ENCODE measurements at regions not wholly inside any gene's neighbourhood (a gene's known extent, or its start where the extent isn't known, plus 50 kb on each side); places are given as distances from the start of the nearest gene placed in this dataset.
"Not testable (repeated sequence)": the region's sequence is repeated elsewhere in the genome, so short reads cannot be mapped to it uniquely, and the experiment has no call there.

DNA sequence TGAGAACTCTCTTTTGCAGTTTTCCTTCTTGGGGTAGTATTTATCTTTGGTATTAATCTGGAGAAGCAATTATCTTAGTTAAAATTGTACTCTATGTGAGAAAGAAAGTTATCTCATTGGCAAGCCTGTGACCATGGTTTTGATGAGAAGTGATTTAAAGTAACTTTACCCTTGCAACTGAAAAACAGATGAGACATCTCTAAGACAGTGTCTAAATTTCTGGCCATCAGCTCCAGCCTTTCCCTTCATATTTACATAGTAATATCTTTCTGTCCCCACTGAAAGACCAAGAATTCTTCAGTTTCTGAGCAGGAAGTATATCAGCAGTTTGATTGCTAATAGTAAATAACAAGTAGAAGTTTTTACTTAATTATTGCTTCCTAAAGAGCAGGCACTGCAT is 386.1 kb upstream of the SYNCRIP start:
- Histone ChIP-seq H3K9me3 (ENCODE audit: insufficient read depth, low read length, severe bottlenecking) (no peaks in the 10 kb centered on the region), H4K20me1 (ENCODE audit: insufficient read depth, low read length) (no peaks in the 10 kb centered on the region), H2AFZ (ENCODE audit: low read depth, low read length) (no peak overlapping the region), H3K36me3 (ENCODE audit: insufficient read depth, low read length) (no peaks in the 10 kb centered on the region), H3K27ac (ENCODE audit: low read length) (no peak overlapping the region), H3K79me2 (ENCODE audit: insufficient read depth, low read length) (no peaks in the 10 kb centered on the region), H3K9ac (ENCODE audit: low read depth, low read length) (no peak overlapping the region), H3K4me1 (ENCODE audit: insufficient read depth, low read length) (no peaks in the 10 kb centered on the region), H3K4me2 (ENCODE audit: insufficient read depth, low read length) (no peak overlapping the region), H3K4me3 (ENCODE audit: low read depth in 1 of 2, low read length in 2 of 2) (no peak overlapping the region), H3K27me3 (ENCODE audit: insufficient read depth, low read length, poor library complexity) (no peaks in the 10 kb centered on the region)
- TF ChIP-seq, protein P1, sequence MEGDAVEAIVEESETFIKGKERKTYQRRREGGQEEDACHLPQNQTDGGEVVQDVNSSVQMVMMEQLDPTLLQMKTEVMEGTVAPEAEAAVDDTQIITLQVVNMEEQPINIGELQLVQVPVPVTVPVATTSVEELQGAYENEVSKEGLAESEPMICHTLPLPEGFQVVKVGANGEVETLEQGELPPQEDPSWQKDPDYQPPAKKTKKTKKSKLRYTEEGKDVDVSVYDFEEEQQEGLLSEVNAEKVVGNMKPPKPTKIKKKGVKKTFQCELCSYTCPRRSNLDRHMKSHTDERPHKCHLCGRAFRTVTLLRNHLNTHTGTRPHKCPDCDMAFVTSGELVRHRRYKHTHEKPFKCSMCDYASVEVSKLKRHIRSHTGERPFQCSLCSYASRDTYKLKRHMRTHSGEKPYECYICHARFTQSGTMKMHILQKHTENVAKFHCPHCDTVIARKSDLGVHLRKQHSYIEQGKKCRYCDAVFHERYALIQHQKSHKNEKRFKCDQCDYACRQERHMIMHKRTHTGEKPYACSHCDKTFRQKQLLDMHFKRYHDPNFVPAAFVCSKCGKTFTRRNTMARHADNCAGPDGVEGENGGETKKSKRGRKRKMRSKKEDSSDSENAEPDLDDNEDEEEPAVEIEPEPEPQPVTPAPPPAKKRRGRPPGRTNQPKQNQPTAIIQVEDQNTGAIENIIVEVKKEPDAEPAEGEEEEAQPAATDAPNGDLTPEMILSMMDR (IDR thresholded peaks at IDR 0.05; ENCODE audit: borderline replicate concordance, extremely low read depth, low read length, poor library complexity, severe bottlenecking) = no peak
- ATAC-seq (ENCODE audit: insufficient read depth, low read depth) (no peak), DNase-seq (no peak)

DNA sequence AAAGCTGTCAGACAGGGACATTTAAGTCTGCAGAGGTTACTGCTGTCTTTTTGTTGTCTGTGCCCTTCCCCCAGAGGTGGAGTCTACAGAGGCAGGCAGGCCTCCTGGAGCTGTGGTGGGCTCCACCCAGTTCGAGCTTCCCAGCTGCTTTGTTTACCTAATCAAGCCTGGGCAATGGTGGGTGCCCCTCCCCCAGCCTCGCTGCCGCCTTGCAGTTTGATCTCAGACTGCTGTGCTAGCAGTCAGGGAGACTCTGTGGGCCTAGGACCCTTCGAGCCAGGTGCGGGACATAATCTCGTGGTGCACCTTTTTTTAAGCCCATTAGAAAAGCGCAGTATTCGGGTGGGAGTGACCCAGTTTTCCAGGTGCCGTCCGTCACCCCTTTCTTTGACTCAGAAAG is 384.2 kb upstream of the SYNCRIP start:
- H4K20me1 ChIP-seq (ENCODE audit: insufficient read depth, low read length); H3K4me1 ChIP-seq (ENCODE audit: insufficient read depth, low read length); H3K9me3 ChIP-seq (ENCODE audit: insufficient read depth, low read length, severe bottlenecking); DNase-seq; ATAC-seq (ENCODE audit: insufficient read depth, low read depth); H3K4me2 ChIP-seq (ENCODE audit: insufficient read depth, low read length); H3K9ac ChIP-seq (ENCODE audit: low read depth, low read length); H3K79me2 ChIP-seq (ENCODE audit: insufficient read depth, low read length); H3K27me3 ChIP-seq (ENCODE audit: insufficient read depth, low read length, poor library complexity); H2AFZ ChIP-seq (ENCODE audit: low read depth, low read length); H3K36me3 ChIP-seq (ENCODE audit: insufficient read depth, low read length); H3K4me3 ChIP-seq (ENCODE audit: low read depth in 1 of 2, low read length in 2 of 2); H3K27ac ChIP-seq (ENCODE audit: low read length): not testable (repeated sequence)

DNA sequence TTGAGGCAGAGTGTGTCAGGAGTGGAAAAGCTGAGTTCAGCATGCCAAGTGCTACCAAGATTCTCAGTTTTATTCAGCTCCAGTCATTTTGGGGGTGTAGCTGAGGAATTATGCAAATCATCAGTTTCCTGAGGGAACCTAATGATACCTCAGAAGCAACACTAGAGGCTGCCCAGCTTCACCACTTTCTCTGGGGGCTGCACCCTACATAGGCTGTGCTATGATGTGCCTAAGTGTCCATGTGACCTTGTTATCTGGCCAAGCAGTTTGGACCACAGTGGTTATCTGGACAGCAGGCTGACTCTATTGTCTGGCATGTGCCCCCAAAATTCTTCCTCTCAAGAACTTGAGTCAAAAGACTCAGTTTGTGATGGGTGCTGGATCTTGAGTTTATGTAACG is 374.6 kb upstream of the SYNCRIP start:
- H4K20me1 ChIP-seq (ENCODE audit: insufficient read depth, low read length) = no peaks in the 10 kb centered on the region
- no peak for TF ChIP-seq EZH2 (IDR thresholded peaks at IDR 0.05; ENCODE audit: borderline replicate concordance, low read depth, low read length, severe bottlenecking)
- TF ChIP-seq, protein P1 (IDR thresholded peaks at IDR 0.05; ENCODE audit: borderline replicate concordance, extremely low read depth, low read length, poor library complexity, severe bottlenecking) = no peak
- no peaks in the 10 kb centered on the region for H3K4me1 ChIP-seq (ENCODE audit: insufficient read depth, low read length)
- no peaks in the 10 kb centered on the region for H3K27me3 ChIP-seq (ENCODE audit: insufficient read depth, low read length, poor library complexity)
- no peak for DNase-seq
- no peak overlapping the region for H3K4me3 ChIP-seq (ENCODE audit: low read depth in 1 of 2, low read length in 2 of 2)
- H3K9me3 ChIP-seq (ENCODE audit: insufficient read depth, low read length, severe bottlenecking) = no peaks in the 10 kb centered on the region
- no peak overlapping the region for H3K27ac ChIP-seq (ENCODE audit: low read length)
- no peak for ATAC-seq (ENCODE audit: insufficient read depth, low read depth)
- no peak overlapping the region for H3K4me2 ChIP-seq (ENCODE audit: insufficient read depth, low read length)
- H3K9ac ChIP-seq (ENCODE audit: low read depth, low read length) = no peak overlapping the region
- no peaks in the 10 kb centered on the region for H3K79me2 ChIP-seq (ENCODE audit: insufficient read depth, low read length)
- no peak overlapping the region for H2AFZ ChIP-seq (ENCODE audit: low read depth, low read length)
- no peaks in the 10 kb centered on the region for H3K36me3 ChIP-seq (ENCODE audit: insufficient read depth, low read length)

DNA sequence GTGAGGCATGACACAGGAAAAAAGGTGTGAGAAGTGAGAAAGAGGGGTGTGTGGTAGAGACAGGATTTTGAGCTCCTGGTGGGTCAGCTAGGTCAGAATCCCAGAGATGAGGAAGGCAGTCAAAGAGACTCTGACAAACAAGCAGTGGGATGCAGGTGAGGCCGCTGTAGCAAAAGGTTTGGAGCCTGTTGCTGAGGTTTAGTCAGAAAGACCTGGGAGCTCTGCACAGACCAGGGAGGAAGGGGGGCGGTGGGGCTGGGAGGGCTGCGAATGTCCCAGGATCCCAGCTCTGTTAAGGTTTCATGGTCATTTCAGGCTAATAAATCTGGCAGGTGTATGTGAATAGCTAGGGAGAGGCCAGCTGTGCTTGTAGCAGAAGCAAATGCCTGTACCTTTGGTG is 373.9 kb upstream of the SYNCRIP start:
- H3K79me2 ChIP-seq (ENCODE audit: insufficient read depth, low read length) = no peaks in the 10 kb centered on the region
- ATAC-seq (ENCODE audit: insufficient read depth, low read depth) (no peak), DNase-seq (no peak)
- no peak overlapping the region for H3K9ac ChIP-seq (ENCODE audit: low read depth, low read length)
- H3K4me2 ChIP-seq (ENCODE audit: insufficient read depth, low read length) = no peak overlapping the region
- H4K20me1 ChIP-seq (ENCODE audit: insufficient read depth, low read length) = no peaks in the 10 kb centered on the region
- no peak overlapping the region for H2AFZ ChIP-seq (ENCODE audit: low read depth, low read length)
- H3K27me3 ChIP-seq (ENCODE audit: insufficient read depth, low read length, poor library complexity) = no peaks in the 10 kb centered on the region
- no peak overlapping the region for H3K27ac ChIP-seq (ENCODE audit: low read length)
- no peaks in the 10 kb centered on the region for H3K9me3 ChIP-seq (ENCODE audit: insufficient read depth, low read length, severe bottlenecking)
- H3K4me3 ChIP-seq (ENCODE audit: low read depth in 1 of 2, low read length in 2 of 2) = no peak overlapping the region
- H3K4me1 ChIP-seq (ENCODE audit: insufficient read depth, low read length) = no peaks in the 10 kb centered on the region
- H3K36me3 ChIP-seq (ENCODE audit: insufficient read depth, low read length) = no peaks in the 10 kb centered on the region
- TF ChIP-seq EZH2 (IDR thresholded peaks at IDR 0.05; ENCODE audit: borderline replicate concordance, low read depth, low read length, severe bottlenecking) = no peak
- TF ChIP-seq, protein P1 (IDR thresholded peaks at IDR 0.05; ENCODE audit: borderline replicate concordance, extremely low read depth, low read length, poor library complexity, severe bottlenecking) = no peak
